ENCODE measurements at regions not wholly inside any gene's neighbourhood (a gene's known extent, or its start where the extent isn't known, plus 50 kb on each side); places are given as distances from the start of the nearest gene placed in this dataset.
"Not testable (repeated sequence)": the region's sequence is repeated elsewhere in the genome, so short reads cannot be mapped to it uniquely, and the experiment has no call there.

- no peak for DNase-seq (ENCODE audit: low read depth in 2 of 2)
These were observed 197.0 kb downstream of the FAM181B start for GRCh38 chr11:82536706-82537105.

DNA sequence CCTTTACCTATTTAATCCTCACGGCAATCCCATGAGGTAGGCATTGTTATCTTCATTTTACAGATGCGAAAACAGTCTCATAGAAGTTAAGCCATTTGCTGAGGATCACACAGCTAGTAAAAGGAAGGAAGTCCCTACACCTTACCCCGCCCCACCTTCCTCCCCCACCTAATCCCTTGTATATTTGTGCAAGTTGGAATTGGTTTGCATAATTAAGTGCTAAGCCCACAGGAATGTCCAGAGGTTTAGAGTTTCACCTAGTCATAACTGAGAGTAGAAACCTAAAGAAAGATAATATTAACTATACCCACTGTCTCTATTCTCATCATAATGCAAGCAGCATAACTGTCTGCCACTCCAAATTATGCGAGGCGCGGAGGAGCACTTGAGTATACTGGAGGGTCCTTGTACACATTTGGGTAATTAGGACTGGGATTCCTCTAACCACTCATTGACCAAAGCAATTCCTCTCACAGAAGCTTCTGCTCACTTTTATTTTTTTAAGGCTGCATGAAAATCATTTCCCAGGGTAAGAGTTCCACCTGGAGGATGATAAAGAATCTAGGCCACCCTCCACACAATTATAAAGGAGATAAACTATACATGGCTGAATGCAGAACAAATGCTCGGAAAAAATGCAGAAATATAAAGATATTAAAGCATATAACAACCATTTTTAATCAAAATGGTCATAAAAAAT is 199.9 kb downstream of the FAM181B start:
- DNase-seq (ENCODE audit: low read depth in 2 of 2), result no peak

DNA sequence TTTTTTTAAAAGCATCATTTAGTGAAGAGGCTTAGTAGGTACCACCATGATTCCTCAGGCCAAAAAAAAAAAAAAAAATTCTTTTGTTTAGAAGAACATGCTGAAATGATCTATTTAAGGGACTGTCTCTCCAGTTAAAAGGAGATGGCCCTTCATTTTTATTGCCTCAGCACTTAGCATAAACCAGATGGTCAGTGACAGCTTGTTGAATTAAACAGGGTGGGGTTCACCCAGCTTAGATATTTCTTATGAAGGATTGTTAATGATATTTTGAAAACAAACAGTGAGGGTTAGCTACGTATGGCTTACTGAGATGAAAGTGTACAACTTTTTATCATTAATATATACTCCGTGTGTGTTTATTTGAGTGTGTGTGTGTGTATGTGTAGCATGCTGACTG is 203.7 kb downstream of the FAM181B start:
- no peak for DNase-seq (ENCODE audit: low read depth in 2 of 2)

DNA sequence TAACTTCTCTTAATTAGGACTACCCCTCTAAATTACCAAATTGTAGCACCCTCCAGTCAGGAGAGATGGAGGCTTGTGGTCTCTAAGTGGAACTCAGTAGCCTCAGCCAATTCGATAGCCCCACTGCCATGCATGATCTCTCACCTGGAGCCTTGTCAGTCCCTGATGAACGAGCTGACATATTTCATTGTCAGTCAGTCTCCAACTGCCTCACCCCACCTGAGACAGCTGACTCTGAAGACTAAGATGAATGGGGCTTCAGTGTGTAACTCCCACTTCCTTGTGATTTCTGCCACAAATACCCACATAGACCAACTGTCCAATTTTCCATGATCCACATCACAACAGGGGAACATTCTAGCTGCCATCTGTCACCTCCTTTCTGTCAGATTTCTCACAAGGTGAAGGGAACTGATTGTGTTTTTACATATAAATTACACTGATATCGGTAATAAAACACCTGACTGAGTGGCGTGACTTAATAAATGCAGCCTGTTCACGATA is 206.5 kb downstream of the FAM181B start:
- DNase-seq (ENCODE audit: low read depth in 2 of 2), result no peak

GRCh38 chr11:82523141-82523540 is 210.5 kb downstream of the FAM181B start:
- no peak for DNase-seq (ENCODE audit: low read depth in 2 of 2)

DNA sequence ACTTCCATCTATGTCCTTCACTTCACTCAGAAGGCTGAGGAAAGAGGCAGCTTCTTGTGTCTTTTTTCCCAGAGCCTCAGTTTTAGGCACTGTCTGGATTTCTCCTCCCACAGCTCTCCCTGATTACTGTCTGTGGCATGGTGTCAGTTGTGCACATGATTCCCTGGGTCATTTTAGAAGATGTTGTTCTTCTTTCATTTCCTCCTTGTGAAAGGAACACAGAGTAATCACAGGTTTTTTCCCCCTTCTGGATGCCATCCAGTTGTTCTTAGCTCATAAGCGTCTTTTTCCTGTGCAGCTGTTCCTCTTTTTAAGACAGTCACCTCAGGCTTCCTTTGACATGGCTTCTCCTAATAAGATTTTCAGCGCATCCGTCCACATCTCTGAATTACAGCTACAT is 212.2 kb downstream of the FAM181B start:
- DNase-seq (ENCODE audit: low read depth in 2 of 2), result no peak

GRCh38 chr11:82507288-82507687 is 226.4 kb downstream of the FAM181B start:
- no peak for DNase-seq (ENCODE audit: low read depth in 2 of 2)

DNA sequence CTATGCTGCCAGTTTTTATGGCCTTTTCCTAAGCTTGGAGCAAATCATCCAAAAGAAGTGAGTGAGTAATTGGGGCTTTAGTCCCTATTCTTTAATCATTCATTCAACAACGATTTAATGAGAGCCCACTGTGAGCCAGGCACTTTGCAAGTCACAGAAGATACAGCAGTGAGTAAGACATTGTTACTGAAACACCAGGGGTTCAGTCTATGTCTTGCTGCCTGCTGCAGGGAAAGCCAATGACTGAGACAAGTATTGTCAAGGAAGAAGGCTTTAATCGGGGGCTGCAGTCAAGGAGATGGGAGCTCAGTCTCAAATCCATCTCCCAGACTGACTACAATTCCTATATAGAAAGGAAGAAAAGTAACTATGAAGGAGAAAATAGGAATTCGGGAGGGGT is 228.3 kb downstream of the FAM181B start:
- no peak for DNase-seq (ENCODE audit: low read depth in 2 of 2)

DNA sequence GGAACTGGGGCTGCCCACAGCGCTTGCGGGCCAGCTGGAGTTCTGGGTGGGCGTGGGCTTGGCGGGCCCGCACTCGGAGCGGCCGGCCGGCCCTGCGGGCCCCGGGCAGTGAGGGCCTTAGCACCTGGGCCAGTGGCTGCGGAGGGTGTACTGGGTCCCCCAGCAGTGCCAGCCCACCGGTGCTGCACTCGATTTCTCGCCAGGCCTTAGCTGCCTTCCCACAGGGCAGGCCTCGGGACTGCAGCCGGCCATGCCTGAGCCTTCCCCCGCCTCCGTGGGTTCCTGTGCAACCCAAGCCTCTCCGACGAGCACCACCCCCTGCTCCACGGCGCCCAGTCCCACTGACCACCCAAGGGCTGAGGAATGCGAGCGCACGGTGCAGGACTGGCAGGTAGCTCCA is 232.5 kb downstream of the FAM181B start:
- not testable (repeated sequence) for DNase-seq (ENCODE audit: low read depth in 2 of 2)

GRCh38 chr11:82494988-82495432 is 238.7 kb downstream of the FAM181B start:
- no peak for DNase-seq (ENCODE audit: low read depth in 2 of 2)

- no peak for DNase-seq (ENCODE audit: low read depth in 2 of 2)
These were observed 258.8 kb downstream of the FAM181B start for GRCh38 chr11:82474876-82475275.

GRCh38 chr11:82465481-82465880 is 268.2 kb downstream of the FAM181B start:
- no peak for DNase-seq (ENCODE audit: low read depth in 2 of 2)

DNA sequence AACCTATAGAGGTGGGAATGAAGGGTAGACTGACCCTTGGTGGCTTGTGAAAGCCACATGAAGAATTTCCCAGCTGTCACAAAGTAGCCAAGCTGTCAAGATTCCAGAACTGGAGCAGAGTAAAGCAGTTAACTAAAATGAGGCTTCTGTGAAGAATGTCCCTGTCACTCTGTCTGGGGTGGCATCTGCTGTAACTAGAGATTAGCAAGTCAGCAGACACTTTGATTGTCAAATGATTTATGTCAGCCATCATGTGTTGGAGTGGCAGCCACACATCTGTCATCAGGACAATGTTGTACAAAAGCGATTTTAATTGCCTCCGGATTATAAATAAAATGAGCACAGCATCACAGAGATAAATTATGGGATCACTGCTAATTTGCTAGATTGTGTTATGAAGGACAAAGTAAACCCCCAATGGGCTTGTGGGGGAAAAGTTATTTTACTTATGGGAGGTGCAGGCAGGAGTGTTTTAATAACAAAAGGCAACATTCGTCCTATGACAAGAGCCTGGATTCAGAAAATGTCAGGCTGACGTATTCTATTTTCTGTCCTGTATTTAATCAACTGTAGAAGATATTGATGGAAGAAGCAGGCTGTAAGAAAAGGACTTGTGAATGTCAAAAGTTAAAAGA is 270.9 kb downstream of the FAM181B start:
- DNase-seq (ENCODE audit: low read depth in 2 of 2), result no peak

DNA sequence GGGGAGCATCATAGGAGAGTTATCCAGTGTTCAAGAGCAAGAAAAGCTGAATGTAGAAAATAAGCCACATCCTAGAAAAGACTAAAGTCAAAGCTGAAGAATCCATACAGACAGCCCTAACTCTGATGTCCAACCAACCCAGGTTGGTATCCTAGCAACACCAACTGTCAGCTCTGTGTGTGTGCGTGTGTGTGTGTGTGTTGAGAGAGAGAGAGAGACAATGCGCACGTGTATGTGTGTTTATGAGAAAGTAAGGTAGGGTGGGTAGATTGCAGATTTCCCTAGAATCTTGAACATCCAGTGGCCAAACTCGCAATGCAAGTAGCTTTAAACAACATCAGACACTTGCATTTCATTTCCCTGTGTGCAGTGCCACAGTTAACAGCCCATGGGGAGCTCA is 274.9 kb downstream of the FAM181B start:
- DNase-seq (ENCODE audit: low read depth in 2 of 2), result no peak

DNA sequence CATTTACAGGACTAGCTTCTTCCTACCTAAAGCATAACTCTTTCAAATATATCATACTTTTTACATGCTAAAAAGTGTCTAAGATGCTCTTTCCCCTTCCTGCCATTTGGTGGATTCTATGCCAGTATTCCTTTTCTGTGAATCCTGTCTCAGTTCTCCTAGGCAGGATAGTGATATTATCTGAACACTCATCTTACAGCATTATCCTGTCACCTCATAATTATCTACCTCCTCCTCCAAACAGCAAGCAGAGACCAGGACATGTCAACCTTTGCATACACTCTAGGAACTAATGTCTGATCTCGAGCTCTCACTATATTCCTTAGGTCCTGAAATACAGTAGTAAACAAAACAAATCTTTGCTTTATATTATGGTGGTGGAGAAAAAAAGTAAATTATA is 275.5 kb downstream of the FAM181B start:
- DNase-seq (ENCODE audit: low read depth in 2 of 2), result no peak

GRCh38 chr11:82450996-82451395 is 282.7 kb downstream of the FAM181B start:
- no peak for DNase-seq (ENCODE audit: low read depth in 2 of 2)

- no peak for DNase-seq (ENCODE audit: low read depth in 2 of 2)
These were observed 327.1 kb downstream of the FAM181B start for GRCh38 chr11:82406611-82407010.

- no peak for DNase-seq (ENCODE audit: low read depth in 2 of 2)
These were observed 328.2 kb downstream of the FAM181B start for GRCh38 chr11:82405421-82405820.

DNA sequence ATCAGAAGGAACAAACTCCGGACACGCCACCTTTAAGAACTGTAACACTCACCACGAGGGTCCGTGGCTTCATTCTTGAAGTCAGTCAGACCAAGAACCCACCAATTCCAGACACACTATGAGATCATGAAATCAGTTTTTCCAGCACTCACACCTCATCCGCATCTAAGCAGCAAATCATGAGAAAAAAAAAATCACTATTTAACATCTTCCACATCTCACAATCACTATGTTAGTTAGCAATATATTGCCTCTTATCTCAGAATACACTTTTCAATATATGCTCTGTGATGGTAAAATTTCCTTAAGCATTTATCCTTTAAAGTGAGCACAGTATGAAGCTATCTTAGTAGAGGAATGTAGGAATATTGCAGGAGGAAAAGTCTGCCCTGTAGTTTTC is 328.7 kb downstream of the FAM181B start:
- DNase-seq (ENCODE audit: low read depth in 2 of 2), result no peak

DNA sequence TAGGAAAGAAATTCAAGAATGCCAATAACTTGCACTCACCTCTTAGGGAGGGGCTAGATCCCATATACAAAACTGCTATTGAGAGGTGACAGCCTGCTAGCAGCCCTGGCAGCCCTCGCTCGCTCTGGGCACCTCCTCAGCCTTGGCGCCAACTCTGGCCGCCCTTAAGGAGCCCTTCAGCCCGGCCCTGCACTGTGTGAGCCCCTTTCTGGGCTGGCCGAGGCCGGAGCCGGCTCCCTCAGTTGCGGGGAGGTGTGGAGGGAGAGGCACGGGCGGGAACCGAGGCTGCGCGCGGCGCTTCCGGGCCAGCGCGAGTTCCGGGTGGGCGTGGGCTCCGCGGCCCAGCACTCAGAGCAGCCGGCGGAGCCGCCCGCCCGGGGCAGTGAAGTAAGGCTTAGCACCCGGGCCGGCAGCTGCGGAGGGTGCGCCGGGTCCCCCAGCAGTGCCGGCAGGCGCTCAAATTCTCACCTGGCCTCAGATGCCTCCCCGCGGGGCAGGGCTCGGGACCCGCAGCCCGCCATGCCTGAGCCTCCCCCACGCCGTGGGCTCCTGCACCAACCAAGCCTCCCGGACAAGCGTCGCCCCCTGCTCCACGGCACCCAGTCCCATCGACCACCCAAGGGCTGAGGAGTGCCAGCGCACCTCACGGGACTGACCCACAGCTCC is 329.9 kb downstream of the FAM181B start:
- no peak for DNase-seq (ENCODE audit: low read depth in 2 of 2)

GRCh38 chr11:82398300-82398815 is 335.3 kb downstream of the FAM181B start:
- no peak for DNase-seq (ENCODE audit: low read depth in 2 of 2)

DNA sequence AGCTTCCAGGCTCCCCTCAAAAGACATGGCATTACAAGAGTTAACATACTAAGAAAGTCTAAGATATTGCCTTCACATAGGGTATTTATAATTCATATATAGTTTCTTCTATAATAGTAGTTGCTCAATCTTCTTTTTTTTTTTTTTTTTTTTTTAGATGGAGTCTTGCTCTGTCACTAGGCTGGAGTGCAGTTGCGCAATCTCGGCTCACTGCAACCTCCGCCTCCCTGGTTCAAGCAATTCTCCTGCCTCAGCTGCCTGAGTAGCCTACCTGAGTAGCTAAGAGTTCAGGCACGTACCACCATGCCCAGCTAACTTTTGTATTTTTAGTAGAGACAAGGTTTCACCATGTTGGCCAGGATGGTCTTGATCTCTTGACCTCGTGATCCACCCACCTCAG is 337.0 kb downstream of the FAM181B start:
- not testable (repeated sequence) for DNase-seq (ENCODE audit: low read depth in 2 of 2)

DNA sequence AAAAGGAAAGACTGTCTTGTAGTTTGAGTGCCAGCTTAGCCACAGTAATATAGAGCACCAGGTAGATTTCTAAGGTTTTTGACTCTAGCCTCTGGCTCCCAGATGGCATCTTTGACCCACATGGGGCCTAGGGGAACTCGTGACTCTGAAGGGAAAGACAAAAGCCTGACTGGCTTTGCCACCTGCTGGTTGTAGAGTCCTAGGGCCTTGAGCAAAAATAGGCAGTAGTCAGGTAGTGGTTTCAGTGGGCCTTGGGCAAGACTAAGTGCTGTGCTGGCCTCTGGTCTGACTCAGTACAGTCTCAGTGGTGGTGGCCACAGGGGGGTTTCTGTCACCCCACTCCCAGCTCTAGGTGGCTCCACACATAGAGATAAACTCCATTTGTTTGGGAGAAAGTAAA is 349.4 kb downstream of the FAM181B start:
- no peak for DNase-seq (ENCODE audit: low read depth in 2 of 2)

Measured in fibroblast of skin of left quadriceps (primary cell).